ENCODE measurements at regions not wholly inside any gene's neighbourhood (a gene's known extent, or its start where the extent isn't known, plus 50 kb on each side); places are given as distances from the start of the nearest gene placed in this dataset.
"Not testable (repeated sequence)": the region's sequence is repeated elsewhere in the genome, so short reads cannot be mapped to it uniquely, and the experiment has no call there.

GRCh38 chr4:17033768-17034181 is 135.3 kb upstream of the LDB2 start:
- TF ChIP-seq TAF1 (IDR thresholded peaks at IDR 0.05; ENCODE audit: borderline replicate concordance, low read depth, low read length) (no peak), POLR2AphosphoS5 (IDR thresholded peaks at IDR 0.05; ENCODE audit: low read depth, low read length) (no peak), POLR2A (IDR thresholded peaks at IDR 0.05; ENCODE audit: low read depth, low read length) (no peak)
- no peak for FAIRE-seq
- no peak for DNase-seq (ENCODE audit: insufficient read length)

- DNase-seq (ENCODE audit: insufficient read length) (no peak), FAIRE-seq (no peak)
- TF ChIP-seq POLR2AphosphoS5 (IDR thresholded peaks at IDR 0.05; ENCODE audit: low read depth, low read length) (no peak), POLR2A (IDR thresholded peaks at IDR 0.05; ENCODE audit: low read depth, low read length) (no peak), TAF1 (IDR thresholded peaks at IDR 0.05; ENCODE audit: borderline replicate concordance, low read depth, low read length) (no peak)
These were observed 134.8 kb upstream of the LDB2 start for GRCh38 chr4:17033025-17033767.

- no peak for FAIRE-seq
- TF ChIP-seq POLR2AphosphoS5 (IDR thresholded peaks at IDR 0.05; ENCODE audit: low read depth, low read length) (no peak), TAF1 (IDR thresholded peaks at IDR 0.05; ENCODE audit: borderline replicate concordance, low read depth, low read length) (no peak), POLR2A (IDR thresholded peaks at IDR 0.05; ENCODE audit: low read depth, low read length) (no peak)
- no peak for DNase-seq (ENCODE audit: insufficient read length)
These were observed 132.1 kb upstream of the LDB2 start for GRCh38 chr4:17030543-17030942.

- TF ChIP-seq POLR2AphosphoS5 (IDR thresholded peaks at IDR 0.05; ENCODE audit: low read depth, low read length): no peak
- TF ChIP-seq TAF1 (IDR thresholded peaks at IDR 0.05; ENCODE audit: borderline replicate concordance, low read depth, low read length): no peak
- no peak for TF ChIP-seq POLR2A (IDR thresholded peaks at IDR 0.05; ENCODE audit: low read depth, low read length)
- no peak for DNase-seq (ENCODE audit: insufficient read length)
- FAIRE-seq: no peak
These were observed 131.5 kb upstream of the LDB2 start for GRCh38 chr4:17029964-17030363.

GRCh38 chr4:17029432-17029831 is 131.0 kb upstream of the LDB2 start:
- no peak for TF ChIP-seq POLR2AphosphoS5 (IDR thresholded peaks at IDR 0.05; ENCODE audit: low read depth, low read length)
- TF ChIP-seq TAF1 (IDR thresholded peaks at IDR 0.05; ENCODE audit: borderline replicate concordance, low read depth, low read length): no peak
- TF ChIP-seq POLR2A (IDR thresholded peaks at IDR 0.05; ENCODE audit: low read depth, low read length): no peak
- DNase-seq (ENCODE audit: insufficient read length): no peak
- FAIRE-seq: no peak

- FAIRE-seq: no peak
- no peak for DNase-seq (ENCODE audit: insufficient read length)
- no peak for TF ChIP-seq TAF1 (IDR thresholded peaks at IDR 0.05; ENCODE audit: borderline replicate concordance, low read depth, low read length)
- TF ChIP-seq POLR2AphosphoS5 (IDR thresholded peaks at IDR 0.05; ENCODE audit: low read depth, low read length): no peak
- TF ChIP-seq POLR2A (IDR thresholded peaks at IDR 0.05; ENCODE audit: low read depth, low read length): no peak
These were observed 129.1 kb upstream of the LDB2 start for GRCh38 chr4:17027495-17027894.

GRCh38 chr4:17024425-17024824 is 126.0 kb upstream of the LDB2 start:
- no peak for FAIRE-seq
- TF ChIP-seq POLR2A (IDR thresholded peaks at IDR 0.05; ENCODE audit: low read depth, low read length): no peak
- no peak for TF ChIP-seq POLR2AphosphoS5 (IDR thresholded peaks at IDR 0.05; ENCODE audit: low read depth, low read length)
- TF ChIP-seq TAF1 (IDR thresholded peaks at IDR 0.05; ENCODE audit: borderline replicate concordance, low read depth, low read length): no peak
- no peak for DNase-seq (ENCODE audit: insufficient read length)

- TF ChIP-seq POLR2AphosphoS5 (IDR thresholded peaks at IDR 0.05; ENCODE audit: low read depth, low read length) (no peak), TAF1 (IDR thresholded peaks at IDR 0.05; ENCODE audit: borderline replicate concordance, low read depth, low read length) (no peak), POLR2A (IDR thresholded peaks at IDR 0.05; ENCODE audit: low read depth, low read length) (no peak)
- no peak for DNase-seq (ENCODE audit: insufficient read length)
- no peak for FAIRE-seq
These were observed 122.5 kb upstream of the LDB2 start for GRCh38 chr4:17020901-17021300.

GRCh38 chr4:17020451-17020850 is 122.0 kb upstream of the LDB2 start:
- DNase-seq (ENCODE audit: insufficient read length) (no peak), FAIRE-seq (no peak)
- TF ChIP-seq POLR2A (IDR thresholded peaks at IDR 0.05; ENCODE audit: low read depth, low read length) (no peak), TAF1 (IDR thresholded peaks at IDR 0.05; ENCODE audit: borderline replicate concordance, low read depth, low read length) (no peak), POLR2AphosphoS5 (IDR thresholded peaks at IDR 0.05; ENCODE audit: low read depth, low read length) (no peak)

- not testable (repeated sequence) for DNase-seq (ENCODE audit: insufficient read length); FAIRE-seq
These were observed 120.2 kb upstream of the LDB2 start for GRCh38 chr4:17018621-17019020.

GRCh38 chr4:17018013-17018412 is 119.6 kb upstream of the LDB2 start:
- no peak for TF ChIP-seq TAF1 (IDR thresholded peaks at IDR 0.05; ENCODE audit: borderline replicate concordance, low read depth, low read length)
- TF ChIP-seq POLR2AphosphoS5 (IDR thresholded peaks at IDR 0.05; ENCODE audit: low read depth, low read length): no peak
- no peak for TF ChIP-seq POLR2A (IDR thresholded peaks at IDR 0.05; ENCODE audit: low read depth, low read length)
- FAIRE-seq (no peak), DNase-seq (ENCODE audit: insufficient read length) (no peak)

GRCh38 chr4:17013382-17014006 is 115.0 kb upstream of the LDB2 start:
- no peak for DNase-seq (ENCODE audit: insufficient read length)
- no peak for TF ChIP-seq TAF1 (IDR thresholded peaks at IDR 0.05; ENCODE audit: borderline replicate concordance, low read depth, low read length)
- no peak for TF ChIP-seq POLR2AphosphoS5 (IDR thresholded peaks at IDR 0.05; ENCODE audit: low read depth, low read length)
- TF ChIP-seq POLR2A (IDR thresholded peaks at IDR 0.05; ENCODE audit: low read depth, low read length): no peak
- FAIRE-seq: no peak

Measured in GM12892 (cell line).